K562 (cell line): ENCODE measurements at regions not wholly inside any gene's neighbourhood (a gene's known extent, or its start where the extent isn't known, plus 50 kb on each side); places are given as distances from the start of the nearest gene placed in this dataset.

Source experiments
- ATAC-seq: fragments of 200-7000 bp; cut with Tn5 transposase; 3 replicates; pipeline ENCODE4 v1.9.1; 2020; ENCODE audit warnings: moderate library complexity
- BruUV-seq: library from RNA; stranded (reverse); fragments of 400-500 nt; replicated peaks from 2 replicates; lab custom pipeline; 2021; lab: Mats Ljungman, UMichigan
- CTCF ChIA-PET: fragments of 300-600 bp; formaldehyde crosslinking; extraction: SDS; loops from one replicate; lab custom pipeline; 2021; ENCODE audit warnings: low intra/inter-chr PET ratio; lab: Yijun Ruan, JAX
- POLR2A ChIA-PET: fragments of 300-600, 350-650 bp; sonication (Branson Sonifier 250); formaldehyde crosslinking; extraction: SDS; loops from one replicate; lab custom pipeline; 2021; ENCODE audit warnings: antibody characterized with exemption, inconsistent platforms; lab: Yijun Ruan, JAX
- DNase-seq, 4 experiments: peaks; one replicate each; pipeline versions ENCODE4 v3.0.0 to v3.0.0-alpha.2; 2011 to 2018; ENCODE audit warnings: low spot score in 3 of 4, mixed read lengths in 3 of 4; ENCODE audit errors: extremely low read depth in 1 of 4
- FAIRE-seq: peaks from 2 replicates; lab custom pipeline; 2011; peaks lifted over from hg19 to GRCh38; lab: Jason Lieb, UNC
- H2AFZ ChIP-seq: 2 replicates; pipeline ENCODE4 v1.6.0; 2011; ENCODE audit warnings: low read depth, low read length, control low read depth, inconsistent platforms
- H3K27ac ChIP-seq: fragments of 200-600 bp; 3 replicates; pipeline ENCODE4 v1.8.0; 2011; ENCODE audit warnings: low read depth, mild to moderate bottlenecking, control low read depth, inconsistent platforms, low read length, moderate library complexity, mixed read lengths; ENCODE audit errors: extremely low read depth
- H3K27me3 ChIP-seq, 2 experiments: fragments of 300-600 bp in 1 of 2; 2 replicates in 1 of 2; 3 replicates in 1 of 2; pipeline versions ENCODE4 v1.6.0 to v1.8.0; 2011; ENCODE audit warnings: inconsistent platforms in 2 of 2, low read length in 2 of 2, mild to moderate bottlenecking in 1 of 2, mixed read lengths in 1 of 2, moderate library complexity in 1 of 2; ENCODE audit not compliant: control insufficient read depth in 2 of 2, insufficient read depth in 2 of 2
- H3K36me3 ChIP-seq: fragments of 300-600 bp; 3 replicates; pipeline ENCODE4 v1.8.0; 2011; ENCODE audit warnings: mild to moderate bottlenecking, low read length, inconsistent platforms; ENCODE audit not compliant: control insufficient read depth, insufficient read depth
- H3K4me1 ChIP-seq, 2 experiments: fragments of 200-600 bp in 1 of 2; replicated peaks in 1 of 2; 2 replicates in 1 of 2; 3 replicates in 1 of 2; pipeline versions ENCODE4 v1.5.1 to v1.8.0; 2011; ENCODE audit warnings: inconsistent platforms in 2 of 2, low read length in 2 of 2, mild to moderate bottlenecking in 1 of 2, mixed read lengths in 1 of 2, moderate library complexity in 1 of 2; ENCODE audit not compliant: control insufficient read depth in 2 of 2, insufficient read depth in 2 of 2
- H3K4me2 ChIP-seq: 2 replicates; pipeline ENCODE4 v1.6.1; 2011; ENCODE audit warnings: low read length, control low read depth, inconsistent platforms, mixed read lengths; ENCODE audit not compliant: insufficient read depth
- H3K4me3 ChIP-seq: fragments of 200-600 bp; sonication (generic), shearing (Covaris generic); 2 replicates; pipeline ENCODE4 v1.5.1; 2016; ENCODE audit warnings: control low read depth, inconsistent platforms
- H3K79me2 ChIP-seq: fragments of 200-600 bp; 3 replicates; pipeline ENCODE4 v1.8.0; 2011; ENCODE audit warnings: low read length, inconsistent platforms; ENCODE audit not compliant: control insufficient read depth, insufficient read depth
- H3K9ac ChIP-seq, 2 experiments: 2 replicates each; pipeline versions ENCODE4 v1.6.0 to v1.6.1; 2011; ENCODE audit warnings: low read depth in 2 of 2, low read length in 2 of 2, control low read depth in 1 of 2, inconsistent platforms in 1 of 2, mild to moderate bottlenecking in 1 of 2, mixed read lengths in 1 of 2; ENCODE audit not compliant: insufficient read depth in 1 of 2
- H3K9me1 ChIP-seq: one replicate; pipeline ENCODE4 v1.6.0; 2011; ENCODE audit warnings: inconsistent platforms, mild to moderate bottlenecking, low read length, moderate library complexity; ENCODE audit not compliant: control insufficient read depth, insufficient read depth
- H3K9me3 ChIP-seq: replicated peaks from 2 replicates; pipeline ENCODE4 v1.5.1; 2011; ENCODE audit warnings: low read depth, low read length, inconsistent platforms; ENCODE audit not compliant: control insufficient read depth, insufficient read depth
- H4K20me1 ChIP-seq: replicated peaks from 2 replicates; pipeline ENCODE4 v1.6.1; 2011; ENCODE audit warnings: low read length, inconsistent platforms, mixed read lengths; ENCODE audit not compliant: control insufficient read depth, insufficient read depth
- DMBX1 ChIP-seq: fragments of 250-450 bp; sonication (Bioruptor Pico); IDR thresholded peaks from 2 replicates; pipeline ENCODE4 v1.8.0; 2022; ENCODE audit warnings: inconsistent platforms, mild to moderate bottlenecking, moderate library complexity, borderline replicate concordance
- HDAC6 ChIP-seq: IDR thresholded peaks from 2 replicates; pipeline ENCODE4 v1.6.1; 2012; ENCODE audit warnings: low read depth, mild to moderate bottlenecking, control low read depth, inconsistent platforms, low read length, moderate library complexity
- HIVEP1 ChIP-seq: fragments of 250-450 bp; sonication (Bioruptor Pico); IDR thresholded peaks from 2 replicates; pipeline ENCODE4 v1.4.0; 2020; ENCODE audit warnings: mild to moderate bottlenecking
- MIER1 ChIP-seq: fragments of 450-650 bp; IDR thresholded peaks from 2 replicates; pipeline ENCODE4 v1.6.1; 2016; ENCODE audit warnings: antibody characterized with exemption, mild to moderate bottlenecking, low read depth
- PHTF2 ChIP-seq: fragments of 250-450 bp; sonication (Bioruptor Pico); IDR thresholded peaks from 2 replicates; pipeline ENCODE4 v1.5.0; 2021; ENCODE audit warnings: mild to moderate bottlenecking
- POLR2H ChIP-seq: IDR thresholded peaks from 2 replicates; pipeline ENCODE4 v1.6.1; 2016; ENCODE audit warnings: missing genetic modification characterization, low read depth, mild to moderate bottlenecking, control low read depth, missing compliant biosample characterization, moderate library complexity
- RFX1 ChIP-seq: fragments of 450-650 bp; IDR thresholded peaks from 2 replicates; pipeline ENCODE4 v1.6.1; 2016; ENCODE audit warnings: mild to moderate bottlenecking, moderate library complexity
- SETDB1 ChIP-seq: IDR thresholded peaks from one replicate; pipeline ENCODE4 v1.6.1; 2012; ENCODE audit warnings: low read length, control low read depth, inconsistent platforms
- USF2 ChIP-seq: sonication (generic); formaldehyde crosslinking; IDR thresholded peaks from 2 replicates; pipeline ENCODE4 v1.5.0; 2020; ENCODE audit warnings: missing genetic modification reagents
- XRCC5 ChIP-seq: fragments of 200-400 bp; formaldehyde crosslinking; IDR thresholded peaks from 2 replicates; pipeline ENCODE4 v1.6.1; 2017; ENCODE audit warnings: low read depth, mild to moderate bottlenecking, low read length
- ZFP1 ChIP-seq: fragments of 450-650 bp; formaldehyde crosslinking; IDR thresholded peaks from 2 replicates; pipeline ENCODE4 v1.4.0; 2020; ENCODE audit warnings: mild to moderate bottlenecking, mixed read lengths
- ZHX1 ChIP-seq: fragments of 150-350 bp; conservative IDR thresholded peaks from 2 replicates; pipeline ENCODE4 v1.6.1; 2014; ENCODE audit warnings: low read length
- ZNF740 ChIP-seq, 3 experiments: fragments of 200-800 bp in 1 of 3; sonication (Bioruptor generic) in 1 of 3; sonication (generic) in 1 of 3; formaldehyde crosslinking in 1 of 3; IDR thresholded peaks; 2 replicates each; pipeline versions ENCODE4 v1.6.1 to v1.8.0; 2016 to 2022; ENCODE audit warnings: mild to moderate bottlenecking in 2 of 3, missing compliant biosample characterization in 2 of 3, missing genetic modification characterization in 2 of 3, missing genetic modification reagents in 1 of 3
- in situ Hi-C: fragments of 300-500 bp; cut with MboI; formaldehyde crosslinking; loops from 4 replicates; pipeline ENCODE4 v1.15.0; 2018; ENCODE audit warnings: inconsistent platforms, mixed read lengths
- intact Hi-C: fragments of 100-400 bp; cut with micrococcal nuclease; formaldehyde crosslinking; loops from 2 replicates; pipeline ENCODE4 v1.14.2; 2022

GRCh38 chr9:106718936-106719335, 144.0 kb upstream of the ZNF462 start:
- Histone ChIP-seq H3K27me3 (no peaks in the 10 kb centered on the region), H2AFZ (no peak overlapping the region), H3K9me1 (no peaks in the 10 kb centered on the region), H3K9ac (no peak overlapping the region), H4K20me1 (no peaks in the 10 kb centered on the region)
- POLR2A ChIA-PET: no interaction called here
- TF ChIP-seq XRCC5 (no peak), HDAC6 (no peak), ZFP1 (no peak), SETDB1 (no peak), PHTF2 (CRISPR knock-in tag) (no peak), DMBX1 (CRISPR knock-in tag) (no peak), USF2 (CRISPR knock-in tag) (no peak), RFX1 (no peak), MIER1 (no peak), HIVEP1 (CRISPR knock-in tag) (no peak), ZNF740 (CRISPR knock-in tag; IDR thresholded peaks at IDR 0.05) (no peak), ZNF740 (tag; IDR thresholded peaks at IDR 0.05) (no peak), ZHX1 (no peak), POLR2H (tag) (no peak)
- TF ChIP-seq, all 486 proteins: peak for 0
- Histone ChIP-seq H3K27ac (no peak overlapping the region), H3K9me3 (no peaks in the 10 kb centered on the region), H3K4me2 (no peak overlapping the region), H3K4me1 (no peaks in the 10 kb centered on the region), H3K36me3 (no peaks in the 10 kb centered on the region), H3K79me2 (no peaks in the 10 kb centered on the region), H3K4me3 (no peak overlapping the region)
- intact Hi-C loops (no loop called here), in situ Hi-C loops (no loop called here)
- ATAC-seq: no peak
- FAIRE-seq: no peak
- no TSS peak for BruUV-seq
- no peak for DNase-seq
- CTCF ChIA-PET: no interaction called here
